ENCODE measurements at regions not wholly inside any gene's neighbourhood (a gene's known extent, or its start where the extent isn't known, plus 50 kb on each side); places are given as distances from the start of the nearest gene placed in this dataset.

- POLR2A ChIA-PET, result no interaction called here
- CTCF ChIA-PET, result no interaction called here
- peaks cover 4% of the 10 kb centered on the region; the same call in 1 of the 2 replicates for H3K4me1 ChIP-seq (ENCODE audit: control insufficient read depth, insufficient read depth, low read length)
Observed at GRCh38 chr4:11507920-11508319, 79.2 kb upstream of the HS3ST1 start.

GRCh38 chr4:11506194-11506593 lies 77.5 kb upstream of the HS3ST1 start:
- TF ChIP-seq ZNF548 (tag by site-specific recombination; IDR thresholded peaks at IDR 0.05), result no peak
- TF ChIP-seq ZBTB44 (tag by site-specific recombination; IDR thresholded peaks at IDR 0.05), result no peak
- TF ChIP-seq ZNF114 (tag by site-specific recombination; IDR thresholded peaks at IDR 0.05), result no peak
- TF ChIP-seq ZNF837 (tag by site-specific recombination; IDR thresholded peaks at IDR 0.05), result no peak
- TF ChIP-seq MEIS1 (CRISPR knock-in tag; IDR thresholded peaks at IDR 0.05; ENCODE audit: borderline replicate concordance), result no peak
- TF ChIP-seq ZNF610 (tag by site-specific recombination; IDR thresholded peaks at IDR 0.05; ENCODE audit: borderline replicate concordance), result no peak
- no peak for TF ChIP-seq KLF7 (tag by site-specific recombination; IDR thresholded peaks at IDR 0.05; ENCODE audit: borderline replicate concordance)
- no peak for TF ChIP-seq SP2 (tag by site-specific recombination; IDR thresholded peaks at IDR 0.05)
- no peak for TF ChIP-seq ZNF596 (tag by site-specific recombination; IDR thresholded peaks at IDR 0.05)
- TF ChIP-seq ZNF132 (tag by site-specific recombination; IDR thresholded peaks at IDR 0.05; ENCODE audit: borderline replicate concordance), result no peak
- no peak for TF ChIP-seq ZNF350 (tag by site-specific recombination; IDR thresholded peaks at IDR 0.05)
- TF ChIP-seq ZNF473 (tag by site-specific recombination; IDR thresholded peaks at IDR 0.05), result no peak
- TF ChIP-seq ZNF521 (tag by site-specific recombination; IDR thresholded peaks at IDR 0.05), result no peak
- TF ChIP-seq ZNF37A (tag by site-specific recombination; IDR thresholded peaks at IDR 0.05), result no peak
- no peak for TF ChIP-seq SCRT2 (tag by site-specific recombination; IDR thresholded peaks at IDR 0.05)
- TF ChIP-seq AEBP2 (tag by site-specific recombination; IDR thresholded peaks at IDR 0.05; ENCODE audit: borderline replicate concordance), result no peak
- no peak for TF ChIP-seq ZNF214 (tag by site-specific recombination; IDR thresholded peaks at IDR 0.05; ENCODE audit: borderline replicate concordance)
- no peak for TF ChIP-seq TSHZ1 (tag by site-specific recombination; IDR thresholded peaks at IDR 0.05; ENCODE audit: borderline replicate concordance)
- Histone ChIP-seq H3K27ac (ENCODE audit: extremely low read depth, low read depth, low read length) (no peak overlapping the region), H3K4me1 (ENCODE audit: control insufficient read depth, insufficient read depth, low read length) (peaks cover 4% of the 10 kb centered on the region; the same call in 1 of the 2 replicates), H3K36me3 (ENCODE audit: control insufficient read depth in 2 of 2, insufficient read depth in 1 of 2, low read length in 2 of 2) (no peaks in the 10 kb centered on the region), H3K9me3 (ENCODE audit: control insufficient read depth, insufficient read depth, low read depth, low read length) (no peaks in the 10 kb centered on the region), H3K4me3 (ENCODE audit: low read depth, low read length) (no peak overlapping the region)
- POLR2A ChIA-PET, result no interaction called here
- CTCF ChIA-PET, result no interaction called here

More at GRCh38 chr4:11507920-11508319, 79.2 kb upstream of the HS3ST1 start:
- Histone ChIP-seq H3K36me3 (ENCODE audit: control insufficient read depth in 2 of 2, insufficient read depth in 1 of 2, low read length in 2 of 2) (no peaks in the 10 kb centered on the region), H3K9me3 (ENCODE audit: control insufficient read depth, insufficient read depth, low read depth, low read length) (no peaks in the 10 kb centered on the region), H3K4me3 (ENCODE audit: low read depth, low read length) (no peak overlapping the region), H3K27ac (ENCODE audit: extremely low read depth, low read depth, low read length) (no peak overlapping the region)
- no peak for TF ChIP-seq SP7 (tag by site-specific recombination; IDR thresholded peaks at IDR 0.05)
- TF ChIP-seq ZNF211 (tag by site-specific recombination; IDR thresholded peaks at IDR 0.05; ENCODE audit: low read depth), result no peak
- TF ChIP-seq ZSCAN18 (tag by site-specific recombination; IDR thresholded peaks at IDR 0.05), result no peak
- no peak for TF ChIP-seq ZNF18 (tag by site-specific recombination; IDR thresholded peaks at IDR 0.05)
- TF ChIP-seq ZNF768 (tag by site-specific recombination; IDR thresholded peaks at IDR 0.05), result no peak
- TF ChIP-seq ZNF155 (tag by site-specific recombination; IDR thresholded peaks at IDR 0.05), result no peak
- TF ChIP-seq ZBTB48 (tag by site-specific recombination; IDR thresholded peaks at IDR 0.05), result no peak
- no peak for TF ChIP-seq ZFP37 (tag by site-specific recombination; IDR thresholded peaks at IDR 0.05)
- TF ChIP-seq ZNF248 (tag by site-specific recombination; IDR thresholded peaks at IDR 0.05), result no peak
- no peak for TF ChIP-seq KLF10 (tag by site-specific recombination; IDR thresholded peaks at IDR 0.05)
- TF ChIP-seq ZNF560 (tag by site-specific recombination; IDR thresholded peaks at IDR 0.05; ENCODE audit: borderline replicate concordance), result no peak
- no peak for TF ChIP-seq ZBTB17 (tag by site-specific recombination; IDR thresholded peaks at IDR 0.05)
- no peak for TF ChIP-seq BCL11A (tag by site-specific recombination; IDR thresholded peaks at IDR 0.05; ENCODE audit: low read depth)
